Neuronal stem cell (in vitro differentiated cells): ENCODE measurements at regions not wholly inside any gene's neighbourhood (a gene's known extent, or its start where the extent isn't known, plus 50 kb on each side); places are given as distances from the start of the nearest gene placed in this dataset.

Source experiments
- DNase-seq: peaks from one replicate; pipeline ENCODE4 v3.0.0-alpha.2; 2013; ENCODE audit warnings: low spot score
- H2AFZ ChIP-seq: one replicate; pipeline ENCODE4 v1.6.1; 2013; ENCODE audit warnings: mild to moderate bottlenecking, low read length, inconsistent platforms
- H2AK5ac ChIP-seq: 2 replicates; pipeline ENCODE4 v1.6.1; 2013; ENCODE audit warnings: low read depth, mild to moderate bottlenecking, inconsistent platforms, low read length, moderate library complexity, mixed read lengths
- H2BK120ac ChIP-seq: 2 replicates; pipeline ENCODE4 v1.6.1; 2013; ENCODE audit warnings: low read depth, mild to moderate bottlenecking, inconsistent platforms, low read length, moderate library complexity, mixed read lengths
- H2BK12ac ChIP-seq: one replicate; pipeline ENCODE4 v1.6.1; 2013; ENCODE audit warnings: low read length, inconsistent platforms
- H2BK15ac ChIP-seq: 2 replicates; pipeline ENCODE4 v1.6.1; 2013; ENCODE audit warnings: mild to moderate bottlenecking, low read length, inconsistent platforms, mixed read lengths
- H2BK5ac ChIP-seq: one replicate; pipeline ENCODE4 v1.6.1; 2013; ENCODE audit warnings: inconsistent platforms, mild to moderate bottlenecking, low read length, moderate library complexity
- H3K14ac ChIP-seq: one replicate; pipeline ENCODE4 v1.6.1; 2013; ENCODE audit warnings: low read length, inconsistent platforms
- H3K18ac ChIP-seq: 2 replicates; pipeline ENCODE4 v1.6.1; 2013; ENCODE audit warnings: low read length, inconsistent platforms
- H3K23ac ChIP-seq: 2 replicates; pipeline ENCODE4 v1.6.1; 2013; ENCODE audit warnings: low read depth, mild to moderate bottlenecking, mixed read lengths, low read length, inconsistent platforms; ENCODE audit not compliant: poor library complexity
- H3K27ac ChIP-seq: replicated peaks from 3 replicates; pipeline ENCODE4 v1.5.1; 2013; ENCODE audit warnings: low read length, inconsistent platforms
- H3K27me3 ChIP-seq, 3 experiments: 2 replicates each; pipeline ENCODE4 v1.6.1; 2013; ENCODE audit warnings: low read length in 3 of 3, mild to moderate bottlenecking in 2 of 3, inconsistent platforms in 1 of 3, low read depth in 1 of 3, mixed read lengths in 1 of 3, moderate library complexity in 1 of 3; ENCODE audit not compliant: control insufficient read depth in 3 of 3, insufficient read depth in 3 of 3
- H3K36me3 ChIP-seq, 2 donors: replicated peaks in 1 of 2; 2 replicates each; pipeline ENCODE4 v1.6.1; 2013; ENCODE audit warnings: low read length in 2 of 2; ENCODE audit not compliant: control insufficient read depth in 2 of 2, insufficient read depth in 2 of 2
- H3K4ac ChIP-seq: 2 replicates; pipeline ENCODE4 v1.6.1; 2013; ENCODE audit warnings: inconsistent platforms, mild to moderate bottlenecking, low read length, moderate library complexity
- H3K4me1 ChIP-seq, 2 donors: 1 replicate in 1 of 2; 2 replicates in 1 of 2; pipeline ENCODE4 v1.6.1; 2013; ENCODE audit warnings: low read length in 2 of 2, low read depth in 1 of 2; ENCODE audit not compliant: control insufficient read depth in 2 of 2, insufficient read depth in 1 of 2
- H3K4me2 ChIP-seq: one replicate; pipeline ENCODE4 v1.6.1; 2013; ENCODE audit warnings: mild to moderate bottlenecking, low read length, inconsistent platforms; ENCODE audit not compliant: insufficient read depth, poor library complexity, severe bottlenecking
- H3K4me3 ChIP-seq, 2 donors: 2 replicates each; pipeline ENCODE4 v1.5.1; 2013; ENCODE audit warnings: low read length in 2 of 2, mild to moderate bottlenecking in 2 of 2, inconsistent platforms in 1 of 2, moderate library complexity in 1 of 2
- H3K79me1 ChIP-seq: one replicate; pipeline ENCODE4 v1.6.1; 2013; ENCODE audit warnings: low read depth, mild to moderate bottlenecking, inconsistent platforms, low read length, moderate library complexity
- H3K9ac ChIP-seq: one replicate; pipeline ENCODE4 v1.6.1; 2013; ENCODE audit warnings: mild to moderate bottlenecking, low read depth, low read length, inconsistent platforms; ENCODE audit not compliant: poor library complexity
- H3K9me3 ChIP-seq, 2 donors: replicated peaks in 1 of 2; 2 replicates each; pipeline versions ENCODE3 to v1.6.1; 2013; ENCODE audit warnings: low read length in 2 of 2, mild to moderate bottlenecking in 2 of 2, inconsistent platforms in 1 of 2, low read depth in 1 of 2, mixed read lengths in 1 of 2, moderate library complexity in 1 of 2; ENCODE audit not compliant: control insufficient read depth in 2 of 2, insufficient read depth in 1 of 2
- H4K8ac ChIP-seq: one replicate; pipeline ENCODE4 v1.6.1; 2013; ENCODE audit warnings: low read depth, mild to moderate bottlenecking, inconsistent platforms, low read length, moderate library complexity
- H4K91ac ChIP-seq: one replicate; pipeline ENCODE4 v1.6.1; 2013; ENCODE audit warnings: low read length, low read depth, mild to moderate bottlenecking, inconsistent platforms; ENCODE audit not compliant: poor library complexity
- WGBS, 2 donors: extraction: QIAGEN DNeasy Blood & Tissue Kit; methylation state at CpG; one replicate each; pipeline ENCODE4 v1.1.7; 2013; ENCODE audit warnings: missing lambda C conversion rate in 2 of 2, mixed read lengths in 1 of 2; ENCODE audit not compliant: insufficient read length in 2 of 2, insufficient replicate concordance in 1 of 2; ENCODE audit errors: extremely low coverage in 2 of 2; 5-methylcytosine and 5-hydroxymethylcytosine counted together

DNA sequence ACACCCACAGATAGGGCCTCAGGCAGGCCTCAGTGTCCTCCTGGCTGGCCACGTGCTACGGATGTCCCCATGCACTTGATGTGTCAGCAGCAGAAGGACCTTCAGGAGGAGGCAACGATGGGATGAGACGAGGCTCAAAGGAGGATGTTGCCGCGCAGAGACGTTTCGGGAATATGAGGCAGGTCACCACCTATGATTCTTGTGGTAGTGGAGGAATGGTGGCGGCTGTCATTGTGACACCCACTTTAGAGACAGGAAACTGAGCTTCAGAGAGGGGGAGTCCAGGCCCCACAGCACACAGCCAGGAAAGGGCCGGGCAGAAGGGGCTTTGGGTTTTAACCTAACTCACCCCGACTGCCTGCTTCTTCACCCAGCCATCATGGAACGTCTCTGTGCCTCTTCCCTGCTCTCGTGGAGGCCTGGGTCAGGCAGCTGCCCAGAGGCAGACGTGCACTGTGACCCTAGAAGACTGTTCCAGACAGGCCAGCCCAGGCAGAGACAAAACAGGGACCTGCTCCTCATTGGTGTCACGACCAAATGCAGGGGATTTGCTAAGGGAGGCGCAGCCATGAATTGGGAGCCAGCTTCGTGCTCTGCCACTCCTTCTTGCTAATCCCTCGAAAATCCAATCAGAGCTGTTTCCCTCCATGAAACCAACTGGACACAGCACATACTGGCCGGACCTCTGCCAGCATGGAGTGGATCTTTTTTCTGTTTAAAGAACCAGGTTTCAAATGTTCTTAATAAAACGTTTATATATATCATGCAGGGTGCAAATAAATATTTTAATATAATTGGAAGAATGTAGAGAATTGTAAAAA, 169.2 kb downstream of the ASB1 start:
- Histone ChIP-seq H3K4me1 (no peaks in the 10 kb centered on the region), H3K27ac (no peak overlapping the region), H3K23ac (no peak overlapping the region), H2AK5ac (peak overlapping the region; percentile 19), H2BK12ac (no peak overlapping the region), H2BK120ac (peak overlapping the region; percentile 9), H3K4me3 (no peak overlapping the region), H2AFZ (no peak overlapping the region), H3K18ac (peak overlapping the region; percentile 72), H3K4me2 (no peak overlapping the region), H3K9me3 (no peaks in the 10 kb centered on the region), H3K4ac (no peak overlapping the region), H3K27me3 (no peaks in the 10 kb centered on the region), H4K91ac (no peak overlapping the region), H3K36me3 (no peaks in the 10 kb centered on the region), H3K79me1 (no peaks in the 10 kb centered on the region), H4K8ac (no peak overlapping the region), H3K9ac (no peak overlapping the region), H2BK5ac (no peak overlapping the region), H3K14ac (no peak overlapping the region), H2BK15ac (no peak overlapping the region)
- 100% methylated on average over 1 of the region's 20 CpGs; no CpG with 5 or more reads in 1 of the 2 donors for WGBS, 2 donors
- DNase-seq: no peak

DNA sequence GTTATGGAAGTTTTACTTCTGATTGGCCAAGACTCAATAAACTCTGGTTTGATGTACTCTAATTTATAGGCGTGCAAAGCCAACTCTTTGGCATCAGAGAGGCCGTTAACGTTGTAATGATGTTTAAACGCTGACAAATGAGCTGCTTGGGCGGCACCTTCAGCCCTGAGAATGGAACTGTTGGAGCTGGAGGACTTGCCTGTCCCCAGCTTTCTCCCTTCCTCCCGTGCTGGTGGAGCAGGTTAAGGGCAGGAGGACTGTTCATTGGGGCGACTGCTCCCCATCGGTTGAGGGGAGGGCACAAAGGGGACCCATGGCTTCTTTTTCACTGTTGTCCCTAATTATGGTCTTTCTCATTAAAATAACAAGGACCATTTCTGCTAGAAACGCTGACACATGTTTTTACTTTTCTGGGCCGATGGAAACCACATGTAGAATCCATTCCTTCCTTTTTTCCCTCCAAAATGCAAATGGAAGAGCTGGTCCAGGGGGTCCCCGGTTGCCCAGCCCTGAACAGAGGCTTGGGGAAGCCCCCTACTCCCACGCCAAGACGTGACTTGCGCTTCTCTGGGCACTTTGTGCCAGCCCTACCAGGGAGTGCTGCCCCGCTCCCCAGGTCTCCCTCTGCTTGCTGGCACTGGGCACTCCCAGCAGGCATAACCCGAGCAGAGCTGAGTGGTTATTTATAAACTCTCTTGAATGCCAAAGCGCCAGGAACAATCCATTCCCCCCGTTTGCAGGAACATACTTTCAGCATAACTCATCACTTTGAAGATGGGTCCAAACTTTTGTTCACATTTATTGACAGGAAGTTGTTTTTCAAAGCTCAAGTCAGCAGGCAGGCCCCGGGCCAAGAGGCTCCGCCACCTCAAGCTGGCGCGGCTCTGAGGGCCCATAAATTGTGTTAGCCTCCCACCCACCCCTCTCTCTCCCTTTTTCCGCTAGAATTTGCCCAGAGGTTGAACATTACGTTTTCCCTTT, 170.1 kb downstream of the ASB1 start:
- no peak overlapping the region for H3K14ac ChIP-seq
- no peak overlapping the region for H3K18ac ChIP-seq
- H4K91ac ChIP-seq: no peak overlapping the region
- no CpG with 5 or more reads among the region's 24 CpGs for WGBS, 2 donors
- no peak overlapping the region for H3K4me3 ChIP-seq
- no peaks in the 10 kb centered on the region for H3K4me1 ChIP-seq
- no peak overlapping the region for H3K9ac ChIP-seq
- H3K27ac ChIP-seq: no peak overlapping the region
- H2AK5ac ChIP-seq: no peak overlapping the region
- H3K4me2 ChIP-seq: no peak overlapping the region
- H2BK12ac ChIP-seq: no peak overlapping the region
- no peak overlapping the region for H2BK120ac ChIP-seq
- no peaks in the 10 kb centered on the region for H3K27me3 ChIP-seq
- no peak overlapping the region for H4K8ac ChIP-seq
- no peak overlapping the region for H2BK15ac ChIP-seq
- H3K79me1 ChIP-seq: no peaks in the 10 kb centered on the region
- no peak overlapping the region for H2AFZ ChIP-seq
- no peak overlapping the region for H3K4ac ChIP-seq
- H3K9me3 ChIP-seq: no peaks in the 10 kb centered on the region
- H3K36me3 ChIP-seq: no peaks in the 10 kb centered on the region
- no peak overlapping the region for H3K23ac ChIP-seq
- DNase-seq: no peak
- H2BK5ac ChIP-seq: no peak overlapping the region

- Histone ChIP-seq H3K9me3 (no peaks in the 10 kb centered on the region), H3K27ac (no peak overlapping the region), H2BK5ac (no peak overlapping the region), H3K9ac (no peak overlapping the region), H3K36me3 (no peaks in the 10 kb centered on the region), H2AK5ac (no peak overlapping the region), H2BK12ac (no peak overlapping the region), H4K8ac (no peak overlapping the region), H3K18ac (peak overlapping the region; percentile 39), H3K14ac (no peak overlapping the region), H3K4me2 (no peak overlapping the region), H4K91ac (no peak overlapping the region), H3K4ac (no peak overlapping the region), H3K4me3 (no peak overlapping the region), H2BK120ac (no peak overlapping the region), H2BK15ac (no peak overlapping the region), H2AFZ (no peak overlapping the region), H3K4me1 (no peaks in the 10 kb centered on the region), H3K79me1 (no peaks in the 10 kb centered on the region), H3K23ac (no peak overlapping the region), H3K27me3 (no peaks in the 10 kb centered on the region)
- DNase-seq: no peak
- WGBS, 2 donors: no CpG with 5 or more reads among the region's 11 CpGs
These were observed 171.2 kb downstream of the ASB1 start for GRCh38 chr2:238597638-238598528.
